HepG2 (cell line): ENCODE measurements at regions not wholly inside any gene's neighbourhood (a gene's known extent, or its start where the extent isn't known, plus 50 kb on each side); places are given as distances from the start of the nearest gene placed in this dataset.

Experiments used
- ATAC-seq: fragments of 200-7000 bp; cut with Tn5 transposase; 3 replicates; pipeline ENCODE4 v1.9.1; 2020; ENCODE audit warnings: mild to moderate bottlenecking, moderate library complexity
- BruUV-seq: library from RNA; stranded (reverse); fragments of 400-500 nt; replicated peaks from 2 replicates; lab custom pipeline; 2021; lab: Mats Ljungman, UMichigan
- CTCF ChIA-PET: fragments of 300-600 bp; formaldehyde crosslinking; extraction: SDS; loops from one replicate; lab custom pipeline; 2021; ENCODE audit warnings: low total read pairs, inconsistent platforms, low intra/inter-chr PET ratio; lab: Yijun Ruan, JAX
- POLR2A ChIA-PET: fragments of 350-600 bp; sonication (Branson Sonifier 250); formaldehyde crosslinking; loops from one replicate; lab custom pipeline; 2020; ENCODE audit warnings: antibody characterized with exemption, inconsistent platforms; lab: Yijun Ruan, JAX
- DNase-seq: peaks from one replicate; pipeline ENCODE4 v3.0.0-alpha.2; 2015; ENCODE audit warnings: low spot score
- FAIRE-seq: peaks from 3 replicates; lab custom pipeline; 2011; peaks lifted over from hg19 to GRCh38; lab: Jason Lieb, UNC
- H2AFZ ChIP-seq: one replicate; pipeline ENCODE4 v1.6.1; 2011; ENCODE audit warnings: low read length, inconsistent platforms
- H3K27ac ChIP-seq: fragments of 300-600 bp; 3 replicates; pipeline ENCODE4 v1.8.0; 2011; ENCODE audit warnings: mixed run types, mild to moderate bottlenecking, mixed read lengths, low read length, inconsistent platforms; ENCODE audit not compliant: insufficient read depth; ENCODE audit errors: extremely low read length
- H3K27me3 ChIP-seq, 2 experiments: fragments of 200-600 bp in 1 of 2; 2 replicates in 1 of 2; 3 replicates in 1 of 2; pipeline versions ENCODE4 v1.6.0 to v1.8.0; 2011; ENCODE audit warnings: low read length in 2 of 2, mild to moderate bottlenecking in 2 of 2, moderate library complexity in 2 of 2, inconsistent platforms in 1 of 2; ENCODE audit not compliant: insufficient read depth in 2 of 2, control insufficient read depth in 1 of 2
- H3K36me3 ChIP-seq, 2 experiments: fragments of 200-600 bp in 1 of 2; replicated peaks in 1 of 2; 2 replicates in 1 of 2; 3 replicates in 1 of 2; pipeline versions ENCODE4 v1.5.1 to v1.8.0; 2011; ENCODE audit warnings: low read length in 2 of 2, inconsistent platforms in 1 of 2; ENCODE audit not compliant: insufficient read depth in 2 of 2, control insufficient read depth in 1 of 2
- H3K4me1 ChIP-seq: 2 replicates; pipeline ENCODE4 v1.5.1; 2012; ENCODE audit warnings: low read length, inconsistent platforms; ENCODE audit not compliant: insufficient read depth
- H3K4me2 ChIP-seq: 2 replicates; pipeline ENCODE4 v1.6.0; 2011; ENCODE audit warnings: low read depth, low read length, inconsistent platforms
- H3K4me3 ChIP-seq, 3 experiments: fragments of 200-600 bp in 1 of 3; sonication (generic), shearing (Covaris generic) in 1 of 3; replicated peaks in 1 of 3; 2 replicates each; pipeline ENCODE4 v1.5.1; 2011 to 2016; ENCODE audit warnings: low read length in 3 of 3, inconsistent platforms in 2 of 3, low read depth in 2 of 3, mild to moderate bottlenecking in 2 of 3, control low read depth in 1 of 3, mixed read lengths in 1 of 3; ENCODE audit not compliant: insufficient read depth in 1 of 3
- H3K79me2 ChIP-seq: one replicate; pipeline ENCODE4 v1.6.1; 2011; ENCODE audit warnings: low read length, inconsistent platforms; ENCODE audit not compliant: insufficient read depth
- H3K9ac ChIP-seq: 2 replicates; pipeline ENCODE4 v1.6.0; 2011; ENCODE audit warnings: mild to moderate bottlenecking, low read depth, low read length, inconsistent platforms; ENCODE audit not compliant: insufficient read depth
- H3K9me3 ChIP-seq: 2 replicates; pipeline ENCODE4 v1.5.1; 2012; ENCODE audit warnings: mild to moderate bottlenecking, low read length
- H4K20me1 ChIP-seq: 2 replicates; pipeline ENCODE4 v1.6.0; 2011; ENCODE audit warnings: inconsistent platforms, mild to moderate bottlenecking, low read length, moderate library complexity; ENCODE audit not compliant: insufficient read depth
- FOXA3 ChIP-seq: IDR thresholded peaks from 2 replicates; pipeline ENCODE4 v1.6.1; 2016; ENCODE audit warnings: missing genetic modification reagents, missing compliant biosample characterization
- MEF2D ChIP-seq: sonication (generic); formaldehyde crosslinking; IDR thresholded peaks from 2 replicates; pipeline ENCODE4 v1.5.1; 2020; ENCODE audit warnings: mild to moderate bottlenecking, missing genetic modification reagents
- NFYC ChIP-seq: IDR thresholded peaks from 2 replicates; pipeline ENCODE4 v1.6.1; 2016; ENCODE audit warnings: missing genetic modification reagents, missing compliant biosample characterization
- NR2F1 ChIP-seq, 2 experiments: fragments of 450-650 bp in 1 of 2; formaldehyde crosslinking in 1 of 2; IDR thresholded peaks; 2 replicates each; pipeline versions ENCODE4 v1.5.0 to v1.6.1; 2016 to 2020; ENCODE audit warnings: mild to moderate bottlenecking in 1 of 2, missing compliant biosample characterization in 1 of 2, missing genetic modification reagents in 1 of 2, moderate library complexity in 1 of 2
- SOX13 ChIP-seq, 3 experiments: fragments of 450-650 bp in 1 of 3; sonication (generic) in 1 of 3; formaldehyde crosslinking in 1 of 3; IDR thresholded peaks in 2 of 3; conservative IDR thresholded peaks in 1 of 3; 2 replicates each; pipeline versions ENCODE4 v1.5.0 to v1.6.1; 2016 to 2020; ENCODE audit warnings: antibody characterized with exemption in 1 of 3, mild to moderate bottlenecking in 1 of 3, missing compliant biosample characterization in 1 of 3, missing genetic modification reagents in 1 of 3, moderate library complexity in 1 of 3
- TAF15 ChIP-seq: fragments of 200-400 bp; formaldehyde crosslinking; IDR thresholded peaks from one replicate; pipeline ENCODE4 v1.6.1; 2018; ENCODE audit warnings: mild to moderate bottlenecking, low read depth, low read length; ENCODE audit not compliant: poor library complexity, severe bottlenecking
- ZFX ChIP-seq: sonication (generic); formaldehyde crosslinking; IDR thresholded peaks from 2 replicates; pipeline ENCODE4 v1.4.0; 2020; ENCODE audit warnings: mild to moderate bottlenecking, low read depth, missing genetic modification reagents, moderate library complexity
- ZKSCAN5 ChIP-seq: sonication (generic); formaldehyde crosslinking; IDR thresholded peaks from 2 replicates; pipeline ENCODE4 v1.5.1; 2020; ENCODE audit warnings: mild to moderate bottlenecking, missing genetic modification reagents
- ZNF136 ChIP-seq: sonication (generic); formaldehyde crosslinking; IDR thresholded peaks from 2 replicates; pipeline ENCODE4 v1.8.1; 2022; ENCODE audit warnings: low read depth, mild to moderate bottlenecking, moderate library complexity, missing genetic modification reagents
- ZNF317 ChIP-seq: sonication (generic); formaldehyde crosslinking; IDR thresholded peaks from 2 replicates; pipeline ENCODE4 v1.5.0; 2020; ENCODE audit warnings: mild to moderate bottlenecking, missing genetic modification reagents
- ZNF337 ChIP-seq: sonication (generic); formaldehyde crosslinking; IDR thresholded peaks from 2 replicates; pipeline ENCODE4 v1.5.1; 2020; ENCODE audit warnings: missing genetic modification reagents, low read depth, mild to moderate bottlenecking, borderline replicate concordance
- ZNF607 ChIP-seq: sonication (generic); formaldehyde crosslinking; IDR thresholded peaks from 2 replicates; pipeline ENCODE4 v1.5.1; 2020; ENCODE audit warnings: missing genetic modification reagents, mild to moderate bottlenecking, borderline replicate concordance
- WGBS: methylation state at CpG from one replicate; pipeline ENCODE4 v1.1.6; 2017; ENCODE audit warnings: low lambda C conversion rate; 5-methylcytosine and 5-hydroxymethylcytosine counted together
- in situ Hi-C: cut with HindIII; loops from 2 replicates; pipeline ENCODE4 v1.10.0; 2017; ENCODE audit warnings: low pct_unique_long_range_greater_than_20kb; ENCODE audit not compliant: extremely low pct_ligation_motif_present
- intact Hi-C: fragments of 100-400 bp; cut with micrococcal nuclease; formaldehyde crosslinking; loops from one replicate; pipeline ENCODE4 v1.10.0; 2022; ENCODE audit not compliant: unreplicated experiment
- TF ChIP-seq, protein P1 (sequence below): sonication (generic); formaldehyde crosslinking; conservative IDR thresholded peaks from 2 replicates; pipeline ENCODE4 v1.5.0; 2020; ENCODE audit warnings: missing genetic modification reagents
- TF ChIP-seq, protein P2 (sequence below): IDR thresholded peaks from 2 replicates; pipeline ENCODE4 v1.6.1; 2016; ENCODE audit warnings: mild to moderate bottlenecking, missing biosample characterization, missing genetic modification reagents

DNA sequence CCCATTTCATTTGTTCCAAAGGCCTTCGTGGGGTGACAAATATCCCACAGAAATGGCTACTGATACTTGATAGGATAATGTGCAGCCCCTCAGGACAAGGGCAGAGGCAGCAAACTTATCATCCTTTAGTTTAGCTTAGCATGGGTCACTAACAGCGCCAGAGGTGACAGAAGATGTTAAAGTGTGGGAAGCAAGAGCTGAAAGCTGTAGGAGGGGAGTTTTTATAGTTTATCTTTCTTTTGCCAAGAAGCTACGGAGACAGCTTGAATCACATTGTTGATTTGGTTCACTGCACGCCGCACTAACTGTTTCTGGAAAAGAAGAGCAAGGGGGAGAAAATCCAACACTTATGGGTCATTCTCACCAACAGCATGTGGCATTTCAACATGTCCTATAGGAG is 773.9 kb upstream of the MMS22L start:
- Histone ChIP-seq H3K4me1 (no peaks in the 10 kb centered on the region), H3K36me3 (no peaks in the 10 kb centered on the region), H3K9ac (no peak overlapping the region), H3K27ac (no peak overlapping the region), H3K9me3 (no peaks in the 10 kb centered on the region), H3K4me2 (no peak overlapping the region), H3K27me3 (no peaks in the 10 kb centered on the region), H3K4me3 (no peak overlapping the region), H2AFZ (no peak overlapping the region), H4K20me1 (no peaks in the 10 kb centered on the region), H3K79me2 (no peaks in the 10 kb centered on the region)
- CTCF ChIA-PET, result no interaction called here
- TF ChIP-seq ZNF136 (CRISPR knock-in tag) (no peak), MEF2D (CRISPR knock-in tag) (no peak), ZNF317 (CRISPR knock-in tag) (no peak), NFYC (CRISPR knock-in tag) (no peak), ZKSCAN5 (CRISPR knock-in tag) (no peak), ZNF607 (no peak), NR2F1 (CRISPR knock-in tag; IDR thresholded peaks at IDR 0.05) (no peak)
- TF ChIP-seq, protein P1, sequence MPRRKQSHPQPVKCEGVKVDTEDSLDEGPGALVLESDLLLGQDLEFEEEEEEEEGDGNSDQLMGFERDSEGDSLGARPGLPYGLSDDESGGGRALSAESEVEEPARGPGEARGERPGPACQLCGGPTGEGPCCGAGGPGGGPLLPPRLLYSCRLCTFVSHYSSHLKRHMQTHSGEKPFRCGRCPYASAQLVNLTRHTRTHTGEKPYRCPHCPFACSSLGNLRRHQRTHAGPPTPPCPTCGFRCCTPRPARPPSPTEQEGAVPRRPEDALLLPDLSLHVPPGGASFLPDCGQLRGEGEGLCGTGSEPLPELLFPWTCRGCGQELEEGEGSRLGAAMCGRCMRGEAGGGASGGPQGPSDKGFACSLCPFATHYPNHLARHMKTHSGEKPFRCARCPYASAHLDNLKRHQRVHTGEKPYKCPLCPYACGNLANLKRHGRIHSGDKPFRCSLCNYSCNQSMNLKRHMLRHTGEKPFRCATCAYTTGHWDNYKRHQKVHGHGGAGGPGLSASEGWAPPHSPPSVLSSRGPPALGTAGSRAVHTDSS, result no peak
- intact Hi-C loops, result no loop called here
- FAIRE-seq (no peak), ATAC-seq (no peak), DNase-seq (no peak)
- BruUV-seq, result no TSS peak
- WGBS, result 1% methylated on average over 5 of the region's 5 CpGs
- POLR2A ChIA-PET, result no interaction called here
- in situ Hi-C loops, result no loop called here

DNA sequence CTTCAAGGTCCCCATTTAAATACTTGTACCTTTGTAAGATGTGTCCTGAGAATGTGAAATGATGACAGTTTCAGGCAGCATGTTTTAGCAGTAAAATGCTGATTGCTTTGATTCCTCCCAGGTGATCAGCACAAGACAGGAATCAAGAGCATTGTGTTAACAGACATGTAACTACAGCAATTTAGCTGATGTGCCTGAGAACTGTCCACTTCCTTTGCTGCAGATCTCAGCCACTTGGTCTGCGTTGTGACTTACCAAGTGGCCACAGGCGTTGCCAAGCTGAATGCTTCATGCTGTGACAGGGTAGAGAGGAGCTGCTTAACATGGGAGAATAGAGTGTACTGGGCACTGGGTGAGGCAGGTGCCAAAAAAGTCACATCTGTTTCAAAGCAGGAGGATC is 767.0 kb upstream of the POU3F2 start:
- POLR2A ChIA-PET, result no interaction called here
- intact Hi-C loops, result no loop called here
- Histone ChIP-seq H4K20me1 (no peaks in the 10 kb centered on the region), H2AFZ (no peak overlapping the region), H3K27ac (no peak overlapping the region), H3K27me3 (no peaks in the 10 kb centered on the region), H3K9me3 (no peaks in the 10 kb centered on the region), H3K79me2 (no peaks in the 10 kb centered on the region), H3K36me3 (no peaks in the 10 kb centered on the region), H3K9ac (no peak overlapping the region), H3K4me1 (no peaks in the 10 kb centered on the region), H3K4me2 (no peak overlapping the region), H3K4me3 (no peak overlapping the region)
- no peak for DNase-seq
- in situ Hi-C loops, result no loop called here
- TF ChIP-seq SOX13 (IDR thresholded peaks at IDR 0.05) (no peak), SOX13 (CRISPR knock-in tag; conservative IDR thresholded peaks at IDR 0.05 in 1 of 2, IDR thresholded peaks at IDR 0.05 in 1 of 2) (no peak), TAF15 (no peak), ZNF337 (CRISPR knock-in tag) (no peak), ZFX (CRISPR knock-in tag) (no peak), FOXA3 (no peak)
- TF ChIP-seq, protein P2, sequence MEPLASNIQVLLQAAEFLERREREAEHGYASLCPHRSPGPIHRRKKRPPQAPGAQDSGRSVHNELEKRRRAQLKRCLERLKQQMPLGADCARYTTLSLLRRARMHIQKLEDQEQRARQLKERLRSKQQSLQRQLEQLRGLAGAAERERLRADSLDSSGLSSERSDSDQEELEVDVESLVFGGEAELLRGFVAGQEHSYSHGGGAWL (CRISPR knock-in tag), result no peak
- FAIRE-seq, result no peak
- no TSS peak for BruUV-seq
- CTCF ChIA-PET, result no interaction called here
- WGBS, result 0% methylated on average over 2 of the region's 2 CpGs
- ATAC-seq, result no peak
